Hematopoietic multipotent progenitor cell treated with erythropoietin and hydrocortisone succinate and interleukin-3 and kit ligand, for 8 days (in vitro differentiated cells): ENCODE measurements at regions not wholly inside any gene's neighbourhood (a gene's known extent, or its start where the extent isn't known, plus 50 kb on each side); places are given as distances from the start of the nearest gene placed in this dataset.
A peak's percentile ranks its signal among the peaks of the same experiment; 100 is the strongest.
"Not testable (repeated sequence)": the region's sequence is repeated elsewhere in the genome, so short reads cannot be mapped to it uniquely, and the experiment has no call there.

Source experiments
- DNase-seq: peaks from one replicate; pipeline ENCODE4 v3.0.0-alpha.2; 2015

DNA sequence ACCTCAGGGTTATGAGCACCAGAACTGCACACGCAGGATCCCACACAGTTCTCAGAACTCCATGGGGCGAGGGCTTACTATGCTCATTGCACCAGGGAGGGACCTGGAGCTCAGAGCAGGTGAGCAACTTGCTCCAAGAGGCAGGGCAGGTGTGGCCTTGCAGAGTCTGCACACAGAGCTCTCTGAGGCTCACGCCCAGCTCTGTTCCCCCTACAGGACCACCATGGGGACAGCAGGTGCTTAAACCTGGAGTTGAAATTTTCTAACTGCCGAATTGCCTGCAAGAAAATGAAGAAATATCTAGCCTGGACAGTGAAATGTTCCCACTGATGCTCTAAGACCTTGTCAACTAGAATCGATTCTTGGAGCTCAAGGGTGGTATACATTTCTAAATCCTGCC lies 49.9 kb upstream of the MSMB start:
- not testable (repeated sequence) for DNase-seq

DNA sequence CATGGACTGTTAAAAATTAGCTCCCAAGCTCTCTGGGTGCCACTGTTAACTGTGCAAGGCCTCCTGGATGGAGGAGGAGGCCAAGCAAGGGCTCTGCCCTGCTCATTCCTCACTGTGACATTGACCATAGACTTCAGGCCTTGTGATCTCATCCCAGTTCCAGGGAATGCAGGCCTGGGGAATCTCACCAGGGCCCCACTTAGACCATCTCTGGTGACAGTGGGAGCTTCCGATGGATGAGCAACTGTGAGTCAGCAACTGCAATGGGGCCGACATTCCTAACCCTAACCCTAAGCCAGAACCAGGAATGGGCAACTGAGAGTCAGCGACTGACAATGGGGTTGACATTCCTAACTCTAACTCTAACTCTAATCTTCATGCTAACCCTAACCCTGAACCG lies 50.4 kb upstream of the MSMB start:
- DNase-seq, result no peak

DNA sequence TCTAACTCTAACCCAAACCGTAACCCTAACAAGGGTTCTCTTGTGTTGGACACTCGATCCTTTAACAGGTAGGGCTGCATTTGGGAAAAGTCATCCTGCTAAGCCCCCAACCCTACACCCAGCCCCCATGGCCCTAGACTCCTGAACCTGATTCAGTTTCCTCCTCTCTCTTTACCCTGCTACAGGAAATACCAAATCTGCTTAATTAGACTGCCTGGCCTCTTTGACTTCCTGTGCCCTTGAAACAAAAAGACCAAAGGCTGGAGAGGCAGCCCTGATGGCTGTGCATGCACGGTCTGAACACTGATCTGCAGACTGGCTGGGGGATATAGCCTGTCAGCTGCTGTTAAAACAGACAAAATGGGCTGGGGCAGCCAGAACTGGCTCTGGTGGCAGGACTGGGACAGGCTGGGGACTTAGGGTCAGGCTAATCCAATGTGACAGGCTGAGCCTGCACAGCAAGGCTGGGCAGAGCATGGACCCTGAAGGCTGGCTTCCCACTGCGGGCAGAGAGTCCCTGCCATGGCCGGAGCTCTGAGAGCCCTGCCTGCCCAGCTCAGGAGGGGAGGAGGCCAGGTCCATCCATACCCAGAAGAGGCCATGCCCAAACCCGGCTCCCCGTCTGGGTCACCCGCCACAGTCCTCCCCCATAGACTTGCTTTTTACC lies 51.0 kb upstream of the MSMB start:
- no peak for DNase-seq

DNA sequence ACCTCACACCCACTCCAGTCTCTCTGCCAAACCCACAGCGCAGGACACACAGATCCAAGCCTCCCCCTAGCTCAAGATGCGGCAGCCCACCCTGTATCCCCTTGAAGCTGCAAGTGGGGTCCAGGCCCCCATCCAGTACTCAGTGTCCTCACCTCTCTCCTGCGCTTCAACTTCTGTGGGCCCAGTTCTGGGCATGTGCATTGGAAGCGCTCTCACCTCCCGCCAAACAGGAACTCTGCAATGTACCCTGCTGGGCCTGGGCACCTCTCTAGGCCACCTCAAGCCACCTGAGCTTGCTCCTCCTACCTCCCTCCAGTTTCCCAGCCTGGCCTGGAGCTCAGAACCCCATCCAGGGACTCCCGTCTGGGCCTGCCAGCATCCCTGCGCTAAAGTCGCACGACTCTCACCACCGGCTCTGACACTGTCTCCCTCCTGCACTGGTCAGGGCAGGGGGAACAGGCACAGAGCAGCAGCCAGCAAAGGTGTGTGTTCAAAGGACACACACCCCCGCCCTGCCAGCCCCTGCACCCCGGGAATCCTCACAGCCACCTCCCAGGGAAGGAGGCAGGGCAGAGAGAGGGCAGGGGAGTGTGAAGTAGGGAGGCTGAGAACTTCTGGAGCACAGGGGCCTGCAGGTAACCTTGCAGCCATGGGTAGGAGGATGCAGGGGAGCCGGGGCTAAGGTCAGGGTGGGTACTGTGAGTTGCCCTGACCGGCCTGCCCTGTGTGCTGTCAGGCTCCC lies 51.7 kb upstream of the MSMB start:
- no peak for DNase-seq

DNA sequence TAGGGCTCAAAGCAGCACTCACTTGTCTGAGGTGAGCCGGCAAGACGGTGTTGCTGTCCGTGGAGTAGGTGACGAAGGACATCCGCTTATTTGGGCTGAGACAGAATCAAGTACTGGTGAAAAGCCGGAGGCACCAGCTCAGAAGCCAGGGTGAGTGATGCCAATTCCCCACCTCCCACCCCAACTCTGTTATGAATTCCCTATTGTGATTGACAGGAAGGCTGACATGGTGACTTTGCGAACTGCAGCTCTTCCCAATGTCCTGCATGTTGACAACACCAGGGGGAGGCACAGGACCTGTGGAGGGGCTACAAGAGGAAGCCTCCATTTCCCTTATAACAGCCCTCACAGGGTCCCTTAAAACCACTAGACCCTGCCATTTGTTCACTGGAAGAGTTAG lies 52.3 kb upstream of the MSMB start:
- DNase-seq, result no peak

DNA sequence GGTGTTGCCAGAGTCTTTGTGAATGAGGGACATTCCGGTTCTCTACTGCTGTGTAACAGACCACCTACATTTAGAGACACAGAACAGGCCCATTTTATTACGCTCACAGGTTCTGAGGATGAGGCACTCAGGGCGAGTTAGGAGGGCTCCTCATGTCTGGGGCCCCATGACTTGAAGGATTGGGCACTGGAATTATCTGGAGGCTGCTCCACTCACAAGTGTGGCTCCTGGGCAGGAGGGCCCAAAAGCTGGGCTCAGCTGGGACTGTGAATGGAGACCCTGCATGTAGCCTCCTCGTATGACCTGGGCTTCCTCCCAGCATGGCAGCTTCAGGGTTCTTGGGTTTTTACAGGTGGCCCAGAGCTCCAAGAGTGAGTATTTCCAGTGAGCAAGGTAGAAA lies 52.9 kb upstream of the MSMB start:
- DNase-seq, result not testable (repeated sequence)

DNA sequence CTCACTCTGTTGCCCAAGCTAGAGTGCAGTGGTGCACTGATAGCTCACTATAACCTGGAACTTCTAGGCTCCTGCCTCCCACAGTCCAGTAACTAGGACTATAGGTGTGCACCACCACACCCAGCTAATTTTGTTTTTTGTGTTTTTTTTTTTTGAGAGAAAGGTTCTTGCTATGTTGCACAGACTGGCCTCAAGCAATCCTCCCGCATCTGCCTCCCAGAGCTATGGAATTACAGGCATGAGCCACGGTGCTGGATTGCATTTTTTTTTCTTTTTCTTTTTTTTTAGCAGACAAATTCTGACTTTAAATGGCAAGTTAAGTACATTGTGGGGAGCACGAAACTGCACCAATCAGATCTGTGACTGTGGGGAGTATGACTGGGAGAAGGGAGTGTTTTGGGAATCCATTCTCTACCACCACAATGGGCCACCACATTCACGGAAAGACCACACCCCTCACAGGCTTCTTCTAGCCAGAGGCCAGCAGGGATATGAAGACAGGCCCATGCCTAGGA lies 58.1 kb upstream of the MSMB start:
- DNase-seq, result no peak

DNA sequence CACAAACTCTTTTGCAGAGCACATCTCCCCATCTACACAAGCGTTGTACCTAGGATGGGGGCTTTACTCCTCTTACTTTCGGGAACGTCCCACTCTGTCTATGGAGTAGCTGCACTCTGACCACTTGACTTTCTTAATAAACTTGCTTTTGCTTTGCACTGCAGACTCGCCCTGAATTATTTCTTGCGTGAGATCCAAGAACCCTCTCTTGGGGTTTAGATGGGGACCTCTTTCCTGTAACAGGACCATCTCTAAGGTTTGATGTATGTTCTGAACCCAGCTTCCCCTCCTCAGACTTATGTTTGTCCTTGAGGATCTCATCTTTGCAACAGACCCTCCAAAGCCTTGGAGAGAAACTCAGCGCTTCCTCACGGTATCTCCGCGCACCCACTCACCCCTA lies 59.3 kb upstream of the MSMB start:
- not testable (repeated sequence) for DNase-seq

DNA sequence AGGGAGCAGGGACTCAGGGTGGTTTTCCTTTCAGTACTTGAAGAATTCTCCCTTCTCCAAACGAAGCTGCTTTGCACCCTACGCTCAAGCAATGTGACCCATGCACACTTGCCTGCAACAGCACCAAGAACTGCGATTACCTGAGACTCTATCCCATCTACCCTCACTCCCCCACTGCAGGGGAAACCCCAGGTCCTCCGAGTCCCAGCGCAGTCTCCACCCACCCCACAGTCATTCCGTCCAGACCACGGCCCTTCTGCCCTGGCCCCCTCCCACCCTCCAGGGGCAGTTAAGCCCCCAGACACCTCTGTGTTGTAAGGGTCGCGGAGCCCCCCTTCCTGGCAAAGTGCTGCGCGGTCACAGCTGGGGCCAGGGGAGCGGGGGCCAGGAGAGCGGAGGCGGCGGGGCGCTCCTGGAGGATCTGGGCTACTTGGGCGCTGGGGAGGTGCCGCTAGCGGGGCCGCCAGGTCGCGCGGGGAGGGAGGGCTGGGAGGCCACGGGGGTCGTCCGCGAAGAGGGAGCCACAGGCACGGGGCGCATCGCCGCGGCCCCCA lies 59.9 kb upstream of the MSMB start:
- DNase-seq, result not testable (repeated sequence)

DNA sequence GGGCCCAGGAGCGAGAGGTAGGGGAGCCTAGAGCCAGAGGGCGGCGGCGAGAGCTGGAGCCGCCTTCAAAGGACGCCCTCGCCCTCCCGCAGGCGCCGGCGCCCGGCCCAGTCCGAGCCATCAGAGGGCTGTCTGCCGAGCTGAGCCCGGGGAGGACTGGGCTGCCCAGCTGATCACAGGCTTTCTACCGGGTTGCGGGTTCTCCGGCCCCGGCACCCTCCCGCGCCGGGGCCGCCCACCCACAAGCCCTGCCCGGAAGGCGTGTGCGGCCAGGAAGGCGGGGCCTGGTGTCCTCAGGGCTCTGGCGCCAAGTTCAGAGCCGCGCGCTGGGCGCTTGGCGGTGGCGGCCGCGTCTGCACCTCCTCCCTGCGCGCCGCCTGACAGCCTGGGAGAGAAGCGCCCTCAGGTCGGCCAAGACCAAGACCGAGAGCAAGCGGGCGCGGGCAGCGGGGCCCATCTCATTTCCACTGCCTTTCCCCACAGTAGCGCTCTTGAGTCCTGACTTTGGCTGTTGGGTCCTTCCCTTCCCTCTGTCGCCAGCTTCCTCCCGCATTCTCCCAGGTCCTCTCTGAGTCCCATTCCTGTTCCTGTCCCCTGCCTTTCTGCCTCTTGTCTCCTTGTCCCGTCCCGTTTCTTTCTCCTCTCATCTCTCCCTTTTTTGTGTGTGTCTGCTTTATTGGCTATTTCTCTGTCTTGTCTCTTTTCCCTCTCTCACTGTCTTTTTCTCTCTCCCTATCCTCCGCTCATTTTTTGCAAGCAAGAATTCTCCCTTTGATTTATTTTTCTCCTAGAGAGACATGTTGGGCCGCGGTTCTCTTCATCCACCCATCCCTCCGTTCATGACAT lies 60.6 kb upstream of the MSMB start:
- peak; percentile 62 for DNase-seq

DNA sequence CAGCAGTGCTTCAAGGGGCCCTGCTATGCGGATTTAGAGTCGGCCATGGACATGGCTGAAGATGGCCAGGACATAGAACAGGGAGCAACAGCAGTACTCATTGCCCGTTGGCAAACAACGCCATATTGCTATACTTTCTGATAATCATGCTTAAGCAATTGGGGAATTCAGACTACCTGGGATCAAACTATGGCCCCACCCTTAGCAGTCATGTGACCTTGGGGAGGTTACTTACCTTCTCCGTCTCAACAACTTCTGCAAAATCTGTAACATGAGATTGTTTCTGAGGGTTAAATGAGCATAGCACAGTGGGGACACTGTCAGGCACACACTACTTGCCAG lies 62.1 kb upstream of the MSMB start:
- DNase-seq, result not testable (repeated sequence)

DNA sequence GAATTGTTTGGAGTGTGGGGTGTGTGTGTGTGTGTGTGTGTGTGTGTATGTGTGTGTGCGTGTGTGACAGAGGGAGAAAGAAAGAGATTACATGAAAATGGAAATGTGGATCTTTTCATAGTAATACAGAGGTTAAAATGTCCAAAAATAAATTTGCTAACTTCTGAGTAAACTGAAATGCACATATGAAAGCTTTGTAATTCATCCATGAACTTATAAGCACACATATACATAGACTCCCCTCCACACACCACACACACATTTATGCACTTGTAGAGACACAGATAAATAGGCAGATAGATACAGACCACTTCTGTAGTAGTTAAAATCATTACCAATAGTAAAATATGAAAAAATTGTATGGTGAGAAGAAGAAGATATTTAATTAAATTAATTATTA lies 108.2 kb upstream of the MSMB start:
- DNase-seq, result not testable (repeated sequence)

DNA sequence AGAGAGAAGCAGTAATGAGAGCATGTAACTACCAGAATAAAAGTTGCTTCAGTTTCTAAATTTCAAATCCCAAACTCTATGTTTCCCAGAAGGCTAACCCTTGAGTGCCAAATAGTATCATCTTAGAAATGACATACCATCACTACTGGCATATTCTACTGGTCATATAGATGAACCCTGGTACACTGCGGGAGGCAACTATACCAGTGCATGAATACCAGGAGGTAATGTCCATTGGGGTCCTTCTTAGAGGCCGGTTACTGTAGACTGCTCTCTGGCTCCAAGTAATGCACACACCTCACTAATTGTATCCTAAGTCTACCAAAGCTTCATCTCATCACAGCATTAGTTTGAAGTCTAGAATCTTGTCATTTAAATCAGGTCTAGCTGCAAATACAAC lies 108.6 kb upstream of the MSMB start:
- not testable (repeated sequence) for DNase-seq

DNA sequence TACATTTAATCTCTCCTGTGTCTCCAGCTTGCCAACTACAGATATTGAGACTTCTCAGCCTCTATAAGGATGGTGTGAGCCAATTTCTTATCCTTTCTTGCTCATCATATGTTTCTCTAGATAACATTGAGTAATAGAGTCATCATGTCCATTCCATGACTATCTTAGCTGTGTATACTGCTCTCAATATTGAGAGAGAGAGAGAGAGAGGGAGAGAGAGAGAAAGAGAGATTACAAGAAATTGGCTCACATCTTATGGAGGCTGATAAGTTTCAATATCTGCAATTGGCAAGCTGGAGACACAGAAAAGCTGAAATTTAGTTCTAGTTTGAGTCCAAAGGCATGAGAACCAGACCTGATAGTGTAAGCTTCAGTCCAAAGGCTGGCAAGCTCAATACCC lies 110.8 kb upstream of the MSMB start:
- DNase-seq, result peak; percentile 81

DNA sequence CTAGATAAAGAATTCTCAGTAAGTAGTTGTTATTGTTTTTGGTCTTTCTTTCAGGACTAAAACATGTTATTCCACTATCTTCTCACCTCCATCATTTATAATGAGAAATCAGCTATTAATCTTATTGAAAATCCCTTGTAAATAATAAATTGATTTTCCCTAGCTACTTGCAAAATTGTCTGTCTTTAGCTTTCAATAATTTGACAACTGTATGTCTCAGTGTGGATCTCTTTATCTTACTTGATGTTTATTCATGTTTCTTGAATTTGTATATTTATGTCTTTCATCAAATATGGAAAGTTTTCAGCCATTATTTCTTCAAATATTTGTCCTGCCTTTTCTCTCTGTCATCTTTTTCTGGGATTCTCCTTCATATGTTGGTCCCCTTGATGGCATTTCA lies 117.1 kb upstream of the ANTXRL start:
- no peak for DNase-seq

DNA sequence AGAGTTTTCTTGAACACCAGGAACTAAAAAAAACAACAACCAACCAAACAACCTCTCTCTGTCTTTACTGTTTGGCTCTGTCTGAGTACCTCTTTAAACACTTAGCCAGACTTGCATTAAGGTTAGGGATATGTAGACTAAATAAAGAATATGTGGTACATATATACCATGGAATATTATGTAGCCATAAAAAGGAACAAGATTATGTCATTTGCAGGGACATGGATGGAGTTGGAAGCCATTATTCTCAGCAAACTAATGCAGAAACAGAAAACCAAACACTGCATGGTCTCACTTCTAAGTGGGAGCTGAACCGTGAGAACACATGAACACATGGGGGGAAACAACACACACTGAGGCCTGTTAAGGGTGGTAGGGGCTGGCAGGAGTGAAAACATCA lies 116.0 kb upstream of the ANTXRL start:
- DNase-seq, result no peak

DNA sequence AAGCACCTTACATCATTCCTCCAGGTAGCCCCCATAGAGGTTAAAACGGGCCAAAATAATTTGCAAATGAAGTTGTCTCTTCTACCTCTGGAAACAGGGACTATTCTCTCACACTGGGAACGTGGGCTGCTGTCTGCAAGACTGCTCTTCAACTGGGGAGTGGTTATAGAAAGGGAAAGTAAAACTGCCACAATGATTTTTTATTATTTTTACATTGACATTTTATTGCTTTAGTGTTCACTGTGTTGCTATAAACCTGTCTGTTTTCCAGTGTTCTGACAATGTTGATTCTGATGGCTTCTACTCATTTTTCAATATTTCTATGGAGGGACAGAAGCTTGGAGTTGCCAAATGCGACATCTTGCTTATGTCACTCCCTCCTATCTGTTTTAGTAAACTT lies 115.1 kb upstream of the ANTXRL start:
- no peak for DNase-seq

DNA sequence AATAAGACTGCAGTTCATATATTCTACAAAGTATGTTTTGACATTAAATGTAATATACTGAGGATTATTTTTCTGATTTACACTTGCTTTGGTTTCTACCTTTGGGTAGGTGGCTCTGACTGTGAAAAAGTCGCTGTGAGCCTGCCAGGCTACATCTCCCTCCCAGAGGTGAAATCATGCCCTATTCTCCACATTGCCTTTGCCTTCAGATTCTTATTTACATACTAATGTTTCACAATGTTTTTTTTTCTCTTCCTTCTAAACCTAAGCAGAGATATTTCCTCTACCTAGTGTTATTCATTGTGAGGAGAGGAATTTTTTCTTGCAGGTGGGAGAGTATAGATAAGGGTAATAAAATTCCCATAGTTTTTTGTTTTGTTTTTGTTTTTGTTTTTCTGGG lies 111.5 kb upstream of the ANTXRL start:
- no peak for DNase-seq

DNA sequence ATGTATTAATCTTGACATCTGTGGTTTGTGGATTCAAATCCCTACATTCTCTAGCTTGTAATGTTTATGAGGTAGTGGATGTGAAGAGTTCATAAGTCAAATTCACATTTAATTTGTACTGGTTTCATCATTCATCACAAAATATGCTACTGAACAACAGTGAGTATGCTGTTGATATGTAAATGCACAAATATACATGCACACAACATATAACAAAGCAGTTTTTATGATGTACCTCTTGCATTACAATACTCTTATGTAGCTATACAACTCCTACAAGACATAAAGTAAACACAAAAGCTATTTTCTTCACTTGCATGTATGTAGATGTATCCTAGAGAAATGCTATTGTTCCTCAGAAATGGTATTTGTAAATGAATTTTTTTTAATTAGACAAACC lies 111.0 kb upstream of the ANTXRL start:
- DNase-seq, result no peak

DNA sequence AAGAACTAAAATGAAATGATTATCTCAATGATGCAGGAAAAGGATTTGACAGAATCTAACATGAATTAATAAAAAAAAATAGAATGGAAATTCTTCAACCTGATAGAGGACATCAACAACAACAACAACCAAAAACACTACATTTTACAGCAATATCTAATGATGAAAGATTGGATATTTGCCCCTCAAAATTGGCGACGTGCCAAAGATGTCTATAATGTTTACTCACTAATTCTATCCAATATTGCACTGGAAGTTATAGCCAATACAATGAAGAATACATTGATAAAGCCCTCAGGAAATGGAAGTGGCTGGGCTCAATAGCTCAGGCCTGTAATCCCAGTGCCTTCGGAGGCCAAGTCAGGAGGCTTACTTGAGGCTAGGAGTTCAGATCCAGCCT lies 99.4 kb upstream of the ANTXRL start:
- not testable (repeated sequence) for DNase-seq

DNA sequence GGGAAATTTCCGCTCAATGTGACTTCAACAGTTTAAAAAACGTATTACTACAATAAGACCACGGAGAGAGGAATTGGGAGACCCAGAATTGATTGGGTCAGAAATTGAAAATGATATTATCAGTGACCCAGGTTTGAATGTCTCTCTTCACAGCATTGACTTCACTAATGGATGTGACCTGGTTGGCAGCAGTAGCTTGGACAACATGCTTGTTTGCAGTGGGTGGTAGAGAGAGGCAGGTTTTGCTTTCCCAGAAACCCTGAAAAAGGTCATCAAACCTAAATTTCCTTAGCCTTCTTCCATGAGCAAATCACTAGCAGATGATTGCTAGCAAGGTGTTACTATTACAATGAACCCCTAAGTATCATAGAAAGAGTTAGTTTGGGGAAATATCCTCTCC lies 89.7 kb upstream of the ANTXRL start:
- no peak for DNase-seq

DNA sequence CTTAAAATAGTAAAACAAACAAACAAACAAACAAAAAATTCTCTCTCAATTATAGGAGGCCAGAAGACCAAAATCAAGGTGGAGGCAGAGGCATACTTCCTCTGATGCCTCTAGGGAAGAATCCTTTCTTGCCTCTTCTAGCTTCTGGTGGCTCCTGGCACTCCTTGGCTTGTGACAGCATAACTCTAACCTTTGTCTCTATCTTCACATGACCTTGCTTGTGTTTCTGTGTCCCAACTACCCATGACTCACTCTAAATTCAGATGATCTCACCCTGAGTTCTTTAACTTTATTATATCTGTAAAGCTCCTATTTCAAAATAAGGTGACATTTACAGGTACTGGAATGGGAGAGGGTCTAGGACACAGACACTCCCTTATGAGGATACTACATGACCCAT lies 88.3 kb upstream of the ANTXRL start:
- no peak for DNase-seq

DNA sequence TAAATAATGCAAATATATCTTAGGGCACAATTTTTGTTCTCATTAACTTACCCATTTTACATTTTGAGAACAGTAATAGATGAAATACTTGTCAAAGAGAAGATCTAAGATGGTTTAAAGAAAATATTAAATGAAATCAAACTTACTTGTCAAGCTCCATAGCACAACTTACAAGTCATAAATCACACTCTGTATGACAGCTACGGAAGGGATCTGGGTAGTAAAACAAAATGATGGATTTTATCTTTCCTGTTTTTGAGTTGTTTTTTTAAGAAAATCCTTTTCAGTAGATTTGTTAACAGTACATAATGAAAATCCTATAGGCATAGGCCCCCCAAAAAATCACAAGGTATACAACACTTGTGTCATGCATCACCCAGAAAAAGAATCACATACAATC lies 84.4 kb upstream of the ANTXRL start:
- not testable (repeated sequence) for DNase-seq
